ENCODE measurements at regions not wholly inside any gene's neighbourhood (a gene's known extent, or its start where the extent isn't known, plus 50 kb on each side); places are given as distances from the start of the nearest gene placed in this dataset.

DNA sequence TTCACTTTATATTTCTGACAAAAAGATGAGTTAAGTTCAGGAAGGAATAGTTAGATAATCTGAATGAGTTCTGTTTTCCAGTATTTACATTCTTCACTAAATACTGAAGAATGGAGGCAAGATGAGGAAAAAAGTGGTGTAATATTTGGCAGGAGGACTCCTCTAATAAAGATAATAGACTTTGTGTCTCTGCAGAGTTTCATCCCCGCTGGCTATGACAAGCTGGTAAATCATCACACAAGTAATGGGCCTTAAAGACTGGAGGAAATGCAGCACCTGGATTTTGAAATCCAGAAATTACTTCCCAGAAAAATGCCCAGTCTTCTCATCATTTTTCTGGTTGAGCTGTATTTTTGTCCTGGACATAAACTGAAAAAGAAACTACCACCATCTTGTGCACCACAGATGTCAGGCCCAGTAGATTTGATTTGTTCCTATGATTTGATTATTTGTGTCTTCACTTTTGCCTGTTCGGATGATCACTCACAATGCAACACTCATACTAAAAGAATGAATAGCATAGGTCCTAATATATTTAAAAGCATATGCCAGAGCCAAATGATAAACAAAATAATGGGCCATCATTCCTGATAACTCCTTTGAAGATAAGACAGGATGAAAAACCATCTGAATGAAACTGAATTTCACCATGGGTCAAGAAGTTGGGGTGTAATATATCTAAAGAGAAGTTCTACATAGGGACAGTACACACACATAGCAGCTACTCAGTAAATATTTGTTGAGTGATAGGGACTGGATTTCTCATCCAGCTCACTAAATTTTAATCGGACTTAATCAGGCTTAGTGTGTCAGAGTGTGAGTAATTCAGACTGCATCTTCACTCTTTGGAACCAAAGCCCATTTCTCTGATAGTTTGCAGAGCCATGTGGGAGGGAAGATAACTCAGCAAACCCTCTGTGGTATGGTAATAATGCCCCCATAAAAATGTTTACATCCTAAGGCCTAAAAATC lies 200.5 kb downstream of the HINT1 start:
- Mint-ChIP-seq H3K4me1 (0 out of 4 replicates have a peak, but pooled peaks cover 0 to 3% of the 10 kb centered on the region in 2 experiments), H3K36me3 (ENCODE audit: insufficient read depth in 1 of 3, low read depth in 3 of 3) (peaks cover 0 to 8% (median 3%) of the 10 kb centered on the region in 3 experiments; a peak in 5 of 7 replicates), H3K27me3 (ENCODE audit: low read depth) (no peaks in the 10 kb centered on the region), H3K27ac (no peak overlapping the region), H3K4me3 (no peak overlapping the region), H3K9me3 (peaks cover 7 to 10% of the 10 kb centered on the region in 2 experiments; a peak in 4 of 5 replicates)
- no peak overlapping the region for H3K27ac ChIP-seq (ENCODE audit: insufficient read length, low read depth, low read length)
- H3K9me3 ChIP-seq (ENCODE audit: control insufficient read depth, low read depth, low read length): no peaks in the 10 kb centered on the region
- no peaks in the 10 kb centered on the region for H3K4me1 ChIP-seq (ENCODE audit: insufficient read depth, low read length)
- no peak overlapping the region for H2BK12ac ChIP-seq (ENCODE audit: insufficient read length, low read depth, low read length)
- no peak overlapping the region for H2AFZ ChIP-seq (ENCODE audit: low read length)
- H2BK15ac ChIP-seq (ENCODE audit: low read depth, low read length): no peak overlapping the region
- no peak for DNase-seq
- H4K8ac ChIP-seq (replicated peaks; ENCODE audit: insufficient read length, low read depth, low read length): no peak overlapping the region
- no CpG with 5 or more reads among the region's 3 CpGs for WGBS (ENCODE audit: extremely low coverage, insufficient read length, low lambda C conversion rate)
- H3K4me2 ChIP-seq (ENCODE audit: insufficient read depth, insufficient read length, low read length): no peak overlapping the region
- no peak overlapping the region for H3K18ac ChIP-seq (ENCODE audit: insufficient read length, low read depth, low read length)
- H4K5ac ChIP-seq (ENCODE audit: insufficient read length, low read depth, low read length): no peak overlapping the region
- TF ChIP-seq, protein P1, sequence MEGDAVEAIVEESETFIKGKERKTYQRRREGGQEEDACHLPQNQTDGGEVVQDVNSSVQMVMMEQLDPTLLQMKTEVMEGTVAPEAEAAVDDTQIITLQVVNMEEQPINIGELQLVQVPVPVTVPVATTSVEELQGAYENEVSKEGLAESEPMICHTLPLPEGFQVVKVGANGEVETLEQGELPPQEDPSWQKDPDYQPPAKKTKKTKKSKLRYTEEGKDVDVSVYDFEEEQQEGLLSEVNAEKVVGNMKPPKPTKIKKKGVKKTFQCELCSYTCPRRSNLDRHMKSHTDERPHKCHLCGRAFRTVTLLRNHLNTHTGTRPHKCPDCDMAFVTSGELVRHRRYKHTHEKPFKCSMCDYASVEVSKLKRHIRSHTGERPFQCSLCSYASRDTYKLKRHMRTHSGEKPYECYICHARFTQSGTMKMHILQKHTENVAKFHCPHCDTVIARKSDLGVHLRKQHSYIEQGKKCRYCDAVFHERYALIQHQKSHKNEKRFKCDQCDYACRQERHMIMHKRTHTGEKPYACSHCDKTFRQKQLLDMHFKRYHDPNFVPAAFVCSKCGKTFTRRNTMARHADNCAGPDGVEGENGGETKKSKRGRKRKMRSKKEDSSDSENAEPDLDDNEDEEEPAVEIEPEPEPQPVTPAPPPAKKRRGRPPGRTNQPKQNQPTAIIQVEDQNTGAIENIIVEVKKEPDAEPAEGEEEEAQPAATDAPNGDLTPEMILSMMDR (conservative IDR thresholded peaks at IDR 0.05): no peak
- H2BK20ac ChIP-seq (ENCODE audit: low read depth, low read length, poor library complexity, severe bottlenecking): no peak overlapping the region
- no peak overlapping the region for H2BK120ac ChIP-seq (ENCODE audit: low read depth, low read length, poor library complexity, severe bottlenecking)
- H4K20me1 ChIP-seq (ENCODE audit: control insufficient read depth, insufficient read depth, insufficient read length): no peaks in the 10 kb centered on the region
- no peak overlapping the region for H3T11ph ChIP-seq (ENCODE audit: low read length)
- no peaks in the 10 kb centered on the region for H3K79me2 ChIP-seq (ENCODE audit: insufficient read depth, low read length)
- H3K9ac ChIP-seq (ENCODE audit: extremely low read depth, insufficient read length, low read length): no peak overlapping the region
- no peak overlapping the region for H4K91ac ChIP-seq (ENCODE audit: insufficient read length, low read depth, low read length)
- H3K4ac ChIP-seq (ENCODE audit: low read depth, low read length): no peak overlapping the region
- H2AK5ac ChIP-seq (ENCODE audit: insufficient read length, low read length): no peak overlapping the region
- no peak overlapping the region for H3K56ac ChIP-seq (ENCODE audit: insufficient read length, low read depth, low read length)
- H3K23me2 ChIP-seq (ENCODE audit: insufficient read length, low read depth, low read length, poor library complexity, severe bottlenecking): no peaks in the 10 kb centered on the region
- no peak overlapping the region for H3K23ac ChIP-seq (ENCODE audit: insufficient read length, low read depth, low read length)
- no peak overlapping the region for H3K14ac ChIP-seq (ENCODE audit: insufficient read depth, low read length)
- H3K27me3 ChIP-seq (ENCODE audit: insufficient read depth, low read length): no peaks in the 10 kb centered on the region
- H2BK5ac ChIP-seq (ENCODE audit: insufficient read length, low read length): no peak overlapping the region
- no peaks in the 10 kb centered on the region for H3K79me1 ChIP-seq (ENCODE audit: insufficient read depth, low read depth, low read length, poor library complexity, severe bottlenecking)
